ENCODE measurements at regions not wholly inside any gene's neighbourhood (a gene's known extent, or its start where the extent isn't known, plus 50 kb on each side); places are given as distances from the start of the nearest gene placed in this dataset.

DNA sequence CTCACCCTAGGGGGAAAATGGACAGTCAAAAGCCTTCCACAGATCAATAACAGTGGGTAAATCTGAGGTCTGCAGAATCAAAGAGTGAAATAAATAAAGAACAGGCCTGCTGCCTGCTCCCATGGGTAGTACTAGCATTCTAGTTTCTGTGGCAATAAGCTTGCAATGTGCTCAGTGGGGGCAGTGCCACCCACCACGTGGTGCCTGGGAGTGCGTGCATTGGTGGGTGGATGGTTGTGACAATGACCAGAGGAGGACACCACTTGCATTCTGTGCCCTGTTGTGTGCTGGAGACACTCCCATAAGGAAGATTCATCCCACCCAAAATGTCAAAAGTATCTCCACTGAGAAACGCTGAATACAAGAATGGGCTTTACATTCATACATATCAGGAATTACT lies 95.5 kb upstream of the NEDD9 start:
- TF ChIP-seq CTCF (IDR thresholded peaks at IDR 0.05; ENCODE audit: low read depth, low read length, poor library complexity, severe bottlenecking) (no peak), EZH2phosphoT487 (IDR thresholded peaks at IDR 0.05; ENCODE audit: borderline replicate concordance, low read length) (no peak)
